ENCODE measurements at regions not wholly inside any gene's neighbourhood (a gene's known extent, or its start where the extent isn't known, plus 50 kb on each side); places are given as distances from the start of the nearest gene placed in this dataset.

DNA sequence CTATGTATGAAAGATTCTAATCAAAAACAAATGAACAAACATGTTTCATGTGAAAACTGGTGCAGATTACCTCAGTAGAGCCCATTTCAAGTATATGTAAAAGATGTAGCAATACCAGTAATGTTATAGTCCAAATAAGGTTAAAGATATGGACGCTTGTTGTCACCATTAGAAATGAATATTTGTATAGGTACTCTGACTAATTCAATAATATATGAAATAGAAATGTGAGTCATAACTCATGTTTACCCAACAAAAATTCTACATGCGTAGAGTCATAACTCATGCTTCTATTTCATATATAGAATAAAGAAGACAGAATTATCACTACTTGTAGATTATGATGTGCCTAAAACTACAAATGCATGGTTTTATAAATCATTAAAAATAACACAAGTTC is 739.1 kb upstream of the DIAPH2 start (continued):
- no peak for TF ChIP-seq SNRNP70 (IDR thresholded peaks at IDR 0.05; ENCODE audit: low read depth, low read length)
- no peak for TF ChIP-seq ZNF34 (CRISPR knock-in tag; IDR thresholded peaks at IDR 0.05; ENCODE audit: borderline replicate concordance)
- TF ChIP-seq ZNF224 (CRISPR knock-in tag; IDR thresholded peaks at IDR 0.05): no peak
- TF ChIP-seq ZNF3 (CRISPR knock-in tag; IDR thresholded peaks at IDR 0.05): no peak
- no peak for TF ChIP-seq MXI1 (IDR thresholded peaks at IDR 0.05; ENCODE audit: borderline replicate concordance, low read depth, low read length)
- TF ChIP-seq ZBTB20 (CRISPR knock-in tag; IDR thresholded peaks at IDR 0.05; ENCODE audit: borderline replicate concordance, low read depth): no peak

DNA sequence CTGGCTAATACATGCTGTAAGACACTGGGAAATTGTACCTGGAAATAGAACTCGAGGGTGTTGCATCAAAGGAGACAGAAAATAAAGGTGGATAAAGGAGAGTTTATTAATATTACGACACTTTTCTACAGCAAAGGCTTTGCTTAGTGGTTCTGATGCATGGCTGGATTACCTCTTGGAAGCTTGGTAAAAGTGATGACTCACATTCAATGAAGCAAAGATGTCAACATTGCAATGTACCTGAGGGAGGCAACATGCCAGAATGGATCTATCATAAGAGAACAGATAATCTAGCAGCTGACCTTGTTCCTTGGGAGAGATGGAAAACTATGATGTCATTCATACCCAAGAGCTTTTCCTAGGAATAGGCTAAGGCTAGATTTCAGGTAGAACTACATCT is 735.1 kb upstream of the DIAPH2 start:
- CTCF ChIA-PET (ENCODE audit: low intra/inter-chr PET ratio, low total read pairs): no interaction called here
- intact Hi-C loops (cut with micrococcal nuclease; ENCODE audit: unreplicated experiment): no loop called here
- no peak for FAIRE-seq

DNA sequence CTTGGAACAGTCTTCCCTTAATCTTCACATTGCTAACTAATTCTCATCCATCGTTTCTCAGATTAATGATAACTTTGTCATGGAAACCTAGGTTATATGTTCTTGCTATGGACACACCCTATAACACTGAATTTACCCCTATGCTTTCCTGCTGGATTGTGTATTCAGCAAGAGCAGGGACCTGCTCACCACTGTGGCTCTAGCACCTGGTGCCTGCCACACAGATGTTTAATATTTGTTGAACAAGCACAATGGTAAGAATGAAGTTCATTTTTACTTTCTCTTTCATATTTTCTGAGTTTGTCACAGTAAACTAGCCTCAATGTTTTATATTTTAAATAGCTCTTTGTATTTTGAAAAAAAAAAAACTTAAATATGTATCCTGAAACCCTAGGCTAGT is 734.0 kb upstream of the DIAPH2 start:
- Histone ChIP-seq H3K4me2 (ENCODE audit: low read depth, low read length) (no peak overlapping the region), H3K27me3 (ENCODE audit: control insufficient read depth in 1 of 2, insufficient read depth in 2 of 2, low read length in 2 of 2) (no peaks in the 10 kb centered on the region), H2AFZ (ENCODE audit: low read length) (no peak overlapping the region), H3K36me3 (replicated peaks in 1 of 2; ENCODE audit: control insufficient read depth in 1 of 2, insufficient read depth in 2 of 2, low read length in 2 of 2) (no peaks in the 10 kb centered on the region), H3K79me2 (ENCODE audit: insufficient read depth, low read length) (no peaks in the 10 kb centered on the region), H3K4me1 (ENCODE audit: insufficient read depth, low read length) (no peaks in the 10 kb centered on the region), H4K20me1 (ENCODE audit: insufficient read depth, low read length) (no peaks in the 10 kb centered on the region), H3K4me3 (replicated peaks in 1 of 3; ENCODE audit: insufficient read depth in 1 of 3, low read depth in 2 of 3, low read length in 3 of 3) (no peak overlapping the region), H3K27ac (ENCODE audit: extremely low read length, insufficient read depth, low read length) (no peak overlapping the region), H3K9me3 (ENCODE audit: low read length) (no peaks in the 10 kb centered on the region), H3K9ac (ENCODE audit: insufficient read depth, low read depth, low read length) (no peak overlapping the region)
- in situ Hi-C loops (cut with HindIII; ENCODE audit: extremely low pct_ligation_motif_present, low pct_unique_long_range_greater_than_20kb): no loop called here
- 0% methylated on average over 1 of the region's 1 CpG for WGBS (ENCODE audit: low lambda C conversion rate)
- CTCF ChIA-PET (ENCODE audit: low intra/inter-chr PET ratio, low total read pairs): no interaction called here
- no TSS peak for BruUV-seq (replicated peaks)
- no peak for ATAC-seq
- no peak for DNase-seq (ENCODE audit: low spot score)
- intact Hi-C loops (cut with micrococcal nuclease; ENCODE audit: unreplicated experiment): no loop called here
- FAIRE-seq: no peak
- TF ChIP-seq FOXM1 (CRISPR knock-in tag; IDR thresholded peaks at IDR 0.05) (no peak), BCL6 (CRISPR knock-in tag; IDR thresholded peaks at IDR 0.05) (no peak), ATF1 (CRISPR knock-in tag; IDR thresholded peaks at IDR 0.05) (no peak), TP53 (CRISPR knock-in tag; conservative IDR thresholded peaks at IDR 0.05) (no peak), ZNF761 (CRISPR knock-in tag; conservative IDR thresholded peaks at IDR 0.05) (no peak), GTF2F1 (IDR thresholded peaks at IDR 0.05; ENCODE audit: low read length) (no peak), THAP11 (CRISPR knock-in tag; IDR thresholded peaks at IDR 0.05) (no peak)
- POLR2A ChIA-PET: no interaction called here

More for the DNA sequence above, 735.1 kb upstream of the DIAPH2 start:
- Histone ChIP-seq H3K79me2 (ENCODE audit: insufficient read depth, low read length) (no peaks in the 10 kb centered on the region), H3K4me1 (ENCODE audit: insufficient read depth, low read length) (no peaks in the 10 kb centered on the region), H4K20me1 (ENCODE audit: insufficient read depth, low read length) (no peaks in the 10 kb centered on the region), H3K4me2 (ENCODE audit: low read depth, low read length) (no peak overlapping the region), H3K27ac (ENCODE audit: extremely low read length, insufficient read depth, low read length) (no peak overlapping the region), H3K27me3 (ENCODE audit: control insufficient read depth in 1 of 2, insufficient read depth in 2 of 2, low read length in 2 of 2) (no peaks in the 10 kb centered on the region), H3K9ac (ENCODE audit: insufficient read depth, low read depth, low read length) (no peak overlapping the region), H3K36me3 (replicated peaks in 1 of 2; ENCODE audit: control insufficient read depth in 1 of 2, insufficient read depth in 2 of 2, low read length in 2 of 2) (no peaks in the 10 kb centered on the region), H3K4me3 (replicated peaks in 1 of 3; ENCODE audit: insufficient read depth in 1 of 3, low read depth in 2 of 3, low read length in 3 of 3) (no peak overlapping the region), H3K9me3 (ENCODE audit: low read length) (no peaks in the 10 kb centered on the region), H2AFZ (ENCODE audit: low read length) (no peak overlapping the region)
- no TSS peak for BruUV-seq (replicated peaks)
- DNase-seq (ENCODE audit: low spot score) (no peak), ATAC-seq (no peak)
- 0% methylated on average over 2 of the region's 2 CpGs for WGBS (ENCODE audit: low lambda C conversion rate)
- TF ChIP-seq, protein P1, sequence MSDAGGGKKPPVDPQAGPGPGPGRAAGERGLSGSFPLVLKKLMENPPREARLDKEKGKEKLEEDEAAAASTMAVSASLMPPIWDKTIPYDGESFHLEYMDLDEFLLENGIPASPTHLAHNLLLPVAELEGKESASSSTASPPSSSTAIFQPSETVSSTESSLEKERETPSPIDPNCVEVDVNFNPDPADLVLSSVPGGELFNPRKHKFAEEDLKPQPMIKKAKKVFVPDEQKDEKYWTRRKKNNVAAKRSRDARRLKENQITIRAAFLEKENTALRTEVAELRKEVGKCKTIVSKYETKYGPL (CRISPR knock-in tag; IDR thresholded peaks at IDR 0.05): no peak
- peak; percentile 23; the same call in 1 of the 2 replicates for TF ChIP-seq ATF7 (IDR thresholded peaks at IDR 0.05)
- no peak for TF ChIP-seq ATF7 (CRISPR knock-in tag; IDR thresholded peaks at IDR 0.05)
- in situ Hi-C loops (cut with HindIII; ENCODE audit: extremely low pct_ligation_motif_present, low pct_unique_long_range_greater_than_20kb): no loop called here
- POLR2A ChIA-PET: no interaction called here

Measured in HepG2 (cell line).